Esophagus (tissue), 2 donors: ENCODE measurements at regions not wholly inside any gene's neighbourhood (a gene's known extent, or its start where the extent isn't known, plus 50 kb on each side); places are given as distances from the start of the nearest gene placed in this dataset.
"Not testable (repeated sequence)": the region's sequence is repeated elsewhere in the genome, so short reads cannot be mapped to it uniquely, and the experiment has no call there.

Experiments
- H3K27ac ChIP-seq, 2 donors: one replicate each; pipeline ENCODE4 v1.5.1; 2013; ENCODE audit warnings: low read depth in 2 of 2, mild to moderate bottlenecking in 2 of 2, inconsistent platforms in 1 of 2, low read length in 1 of 2, moderate library complexity in 1 of 2
- H3K27me3 ChIP-seq, 2 donors: one replicate each; pipeline ENCODE4 v1.6.1; 2013; ENCODE audit warnings: low read length in 2 of 2, control low read depth in 1 of 2, mild to moderate bottlenecking in 1 of 2; ENCODE audit not compliant: insufficient read depth in 2 of 2, control insufficient read depth in 1 of 2
- H3K36me3 ChIP-seq, 2 donors: one replicate each; pipeline ENCODE4 v1.6.1; 2013; ENCODE audit warnings: low read length in 1 of 2; ENCODE audit not compliant: control insufficient read depth in 2 of 2, insufficient read depth in 2 of 2
- H3K4me1 ChIP-seq, 2 donors: one replicate each; pipeline ENCODE4 v1.6.1; 2013; ENCODE audit warnings: low read length in 1 of 2; ENCODE audit not compliant: control insufficient read depth in 2 of 2, insufficient read depth in 2 of 2
- H3K4me3 ChIP-seq, 2 donors: one replicate each; pipeline ENCODE4 v1.5.1; 2013; ENCODE audit warnings: low read length in 2 of 2, mild to moderate bottlenecking in 2 of 2, low read depth in 1 of 2, moderate library complexity in 1 of 2
- H3K9me3 ChIP-seq, 2 donors: one replicate each; pipeline ENCODE4 v1.6.1; 2013; ENCODE audit warnings: mild to moderate bottlenecking in 2 of 2, low read depth in 1 of 2, low read length in 1 of 2, moderate library complexity in 1 of 2; ENCODE audit not compliant: control insufficient read depth in 2 of 2, insufficient read depth in 1 of 2
- WGBS, 2 donors: extraction: QIAGEN DNeasy Blood & Tissue Kit; methylation state at CpG; one replicate each; pipeline ENCODE4 v1.1.7; 2013; 5-methylcytosine and 5-hydroxymethylcytosine counted together
- donor health status: healthy with polysubstance abuse.
- donor health status: Bipolar disorder and iron deficiency.

DNA sequence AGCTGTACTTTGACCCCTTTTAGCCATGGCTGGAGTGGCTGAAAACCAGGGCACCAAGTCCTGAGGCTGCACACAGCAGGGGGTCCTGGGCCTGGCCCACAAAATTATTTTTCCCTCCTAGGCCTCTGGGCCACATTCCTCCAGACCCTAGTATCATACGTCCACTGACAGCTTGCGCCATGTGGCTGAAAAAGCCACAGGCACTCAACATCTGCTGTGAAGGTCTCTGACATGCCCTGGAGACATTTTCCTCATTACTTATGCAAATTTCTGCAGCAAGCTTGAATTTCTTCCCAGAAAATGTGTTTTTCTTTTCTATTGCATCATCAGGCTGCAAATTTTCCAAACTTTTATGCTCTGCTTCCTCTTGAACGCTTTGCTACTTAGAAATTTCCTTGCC lies 239.0 kb downstream of the SQOR start:
- H3K9me3 ChIP-seq: no peaks in the 10 kb centered on the region
- H3K27me3 ChIP-seq: no peaks in the 10 kb centered on the region
- H3K27ac ChIP-seq: no peak overlapping the region
- WGBS, 2 donors: 65 to 74% methylated on average over 3 of the region's 3 CpGs
- H3K4me3 ChIP-seq: no peak overlapping the region
- H3K4me1 ChIP-seq: peaks cover 0 to 3% of the 10 kb centered on the region in 2 donors
- H3K36me3 ChIP-seq: no peaks in the 10 kb centered on the region

DNA sequence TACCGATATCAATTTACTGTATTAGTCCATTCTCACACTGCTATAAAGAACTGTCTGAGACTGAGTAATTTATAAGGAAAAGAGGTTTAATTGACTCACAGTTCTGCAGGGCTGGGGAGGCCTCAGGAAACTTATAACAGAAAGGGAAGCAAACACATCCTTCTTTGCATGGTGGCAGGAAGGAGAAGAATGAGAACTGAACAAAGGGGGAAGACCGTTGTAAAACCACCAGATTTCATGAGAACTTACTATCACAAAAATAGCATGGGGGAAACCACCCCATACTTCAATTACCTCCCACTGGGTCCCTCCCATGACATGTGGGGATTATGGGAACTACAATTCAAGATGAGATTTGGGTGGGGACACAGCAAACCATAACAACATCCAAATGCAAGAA lies 239.7 kb downstream of the SQOR start:
- not testable (repeated sequence) for H3K9me3 ChIP-seq, H3K4me1 ChIP-seq, H3K4me3 ChIP-seq, H3K36me3 ChIP-seq, H3K27ac ChIP-seq, H3K27me3 ChIP-seq
- WGBS, 2 donors: 77 to 79% methylated on average over 2 of the region's 2 CpGs

DNA sequence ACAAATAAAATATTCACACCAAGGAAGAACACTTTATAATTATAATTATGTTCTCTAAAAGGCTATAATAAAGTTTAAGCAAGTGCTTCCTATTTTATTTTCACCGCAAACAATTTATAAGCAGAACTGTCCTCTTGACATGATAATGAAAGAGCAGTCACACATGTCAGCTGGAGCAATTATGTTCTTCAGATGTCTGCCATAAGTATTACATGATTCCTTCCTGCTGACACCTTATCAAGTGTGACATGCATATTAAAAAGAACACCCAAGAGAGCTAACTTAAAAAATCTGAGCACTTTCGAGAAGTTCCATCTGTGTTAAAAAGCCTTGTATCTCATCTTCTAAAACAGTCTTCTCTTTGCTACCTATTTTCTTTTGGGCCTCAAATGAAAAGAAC lies 249.5 kb downstream of the SQOR start:
- Histone ChIP-seq H3K27ac (no peak overlapping the region), H3K27me3 (no peaks in the 10 kb centered on the region), H3K4me1 (no peaks in the 10 kb centered on the region), H3K9me3 (no peaks in the 10 kb centered on the region), H3K4me3 (no peak overlapping the region), H3K36me3 (no peaks in the 10 kb centered on the region)
- WGBS, 2 donors: 87 to 92% methylated on average over 2 of the region's 2 CpGs

- 68 to 71% methylated on average over 6 of the region's 6 CpGs for WGBS, 2 donors
Observed at GRCh38 chr15:45884755-45885445, 250.1 kb downstream of the SQOR start.

GRCh38 chr15:45885801-45886200 lies 251.0 kb downstream of the SQOR start:
- Histone ChIP-seq H3K36me3 (no peaks in the 10 kb centered on the region), H3K27me3 (no peaks in the 10 kb centered on the region), H3K4me1 (no peaks in the 10 kb centered on the region), H3K27ac (no peak overlapping the region), H3K9me3 (no peaks in the 10 kb centered on the region), H3K4me3 (no peak overlapping the region)
- WGBS, 2 donors: 93 to 94% methylated on average over 21 of the region's 21 CpGs

More at GRCh38 chr15:45884755-45885445, 250.1 kb downstream of the SQOR start:
- no peaks in the 10 kb centered on the region for H3K27me3 ChIP-seq
- H3K27ac ChIP-seq: no peak overlapping the region
- no peak overlapping the region for H3K4me3 ChIP-seq
- H3K4me1 ChIP-seq: no peaks in the 10 kb centered on the region
- no peaks in the 10 kb centered on the region for H3K9me3 ChIP-seq
- H3K36me3 ChIP-seq: no peaks in the 10 kb centered on the region

GRCh38 chr15:45891766-45892165 lies 256.9 kb downstream of the SQOR start:
- WGBS, 2 donors: 39 to 41% methylated on average over 2 of the region's 2 CpGs
- H3K27ac ChIP-seq: no peak overlapping the region

GRCh38 chr15:45892182-45892581 lies 257.4 kb downstream of the SQOR start:
- H3K9me3 ChIP-seq: no peaks in the 10 kb centered on the region
- peaks cover 0 to 2% of the 10 kb centered on the region in 2 donors for H3K27me3 ChIP-seq
- 60 to 63% methylated on average over 3 of the region's 3 CpGs for whole genome bisulfite sequencing, 2 donors
- H3K36me3 ChIP-seq: no peaks in the 10 kb centered on the region
- no peaks in the 10 kb centered on the region for H3K4me1 ChIP-seq
- H3K27ac ChIP-seq: no peak overlapping the region
- no peak overlapping the region for H3K4me3 ChIP-seq

More at GRCh38 chr15:45891766-45892165, 256.9 kb downstream of the SQOR start:
- H3K4me1 ChIP-seq: no peaks in the 10 kb centered on the region
- peaks cover 0 to 2% of the 10 kb centered on the region in 2 donors for H3K27me3 ChIP-seq
- no peaks in the 10 kb centered on the region for H3K36me3 ChIP-seq
- no peak overlapping the region for H3K4me3 ChIP-seq
- H3K9me3 ChIP-seq: no peaks in the 10 kb centered on the region

DNA sequence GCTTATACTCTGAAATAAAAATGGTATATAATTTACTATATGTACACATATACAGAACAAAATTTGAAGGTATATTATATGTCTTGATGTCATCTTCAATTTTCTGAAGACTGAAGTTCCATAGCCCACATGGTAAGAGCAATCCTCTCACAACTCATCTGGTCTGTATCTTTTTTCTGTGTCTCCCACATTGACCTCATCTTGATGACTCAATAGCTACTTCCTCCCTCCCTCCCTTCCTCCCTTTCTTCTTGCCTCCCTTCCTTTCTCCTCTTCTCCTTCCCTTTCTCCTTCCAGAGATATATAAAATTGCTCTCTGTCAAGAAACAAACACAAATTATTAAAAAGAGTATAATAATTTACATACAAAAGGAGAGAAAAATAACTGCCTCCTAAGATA lies 268.5 kb downstream of the SQOR start:
- Histone ChIP-seq H3K4me1 (no peaks in the 10 kb centered on the region), H3K36me3 (no peaks in the 10 kb centered on the region), H3K27me3 (no peaks in the 10 kb centered on the region), H3K27ac (no peak overlapping the region), H3K9me3 (no peaks in the 10 kb centered on the region), H3K4me3 (no peak overlapping the region)

DNA sequence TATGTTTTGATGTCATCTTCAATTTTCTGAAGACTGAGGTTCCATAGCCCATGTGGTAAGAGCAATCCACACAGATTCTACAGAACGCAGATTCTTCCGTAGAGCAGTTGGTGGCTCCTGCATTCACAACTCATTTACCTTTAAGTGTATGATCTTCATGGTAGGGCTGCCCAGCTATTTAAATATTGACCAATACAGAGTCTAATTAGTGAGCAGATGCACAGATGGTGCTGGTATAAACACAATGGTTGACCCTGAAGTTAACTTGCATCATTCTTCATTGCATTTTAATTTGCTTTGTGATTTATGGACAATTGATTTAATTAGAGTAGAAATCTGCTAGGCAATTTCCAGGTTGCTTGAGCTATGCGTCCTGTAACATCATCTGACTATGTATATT lies 269.2 kb downstream of the SQOR start:
- Histone ChIP-seq H3K4me3 (no peak overlapping the region), H3K27ac (no peak overlapping the region), H3K4me1 (no peaks in the 10 kb centered on the region), H3K36me3 (no peaks in the 10 kb centered on the region), H3K9me3 (no peaks in the 10 kb centered on the region), H3K27me3 (no peaks in the 10 kb centered on the region)
- 91 to 94% methylated on average over 3 of the region's 3 CpGs for WGBS, 2 donors

DNA sequence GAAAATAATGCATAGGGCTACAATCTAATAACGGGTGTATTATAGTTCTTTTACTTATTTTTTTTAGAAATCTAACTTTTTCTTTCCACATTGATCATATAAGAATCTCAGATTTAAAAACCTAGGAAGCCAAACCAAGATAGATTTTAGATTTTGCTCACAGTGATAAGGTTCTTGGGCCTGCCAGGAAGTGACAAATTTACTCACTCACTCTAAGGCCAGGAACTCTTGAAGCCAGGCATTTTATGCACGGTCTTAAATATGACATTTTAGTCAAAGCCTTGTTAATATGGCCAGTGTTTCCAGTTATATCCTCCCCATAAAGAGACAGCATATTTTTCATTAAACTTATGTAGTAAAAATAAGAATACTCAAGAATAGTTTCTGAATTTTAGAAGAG lies 271.4 kb downstream of the SQOR start:
- WGBS, 2 donors: 63 to 66% methylated on average over 2 of the region's 2 CpGs
- H3K27ac ChIP-seq: no peak overlapping the region
- no peaks in the 10 kb centered on the region for H3K36me3 ChIP-seq
- H3K9me3 ChIP-seq: no peaks in the 10 kb centered on the region
- H3K4me3 ChIP-seq: no peak overlapping the region
- no peaks in the 10 kb centered on the region for H3K4me1 ChIP-seq
- no peaks in the 10 kb centered on the region for H3K27me3 ChIP-seq
